ENCODE measurements at regions not wholly inside any gene's neighbourhood (a gene's known extent, or its start where the extent isn't known, plus 50 kb on each side); places are given as distances from the start of the nearest gene placed in this dataset.

DNA sequence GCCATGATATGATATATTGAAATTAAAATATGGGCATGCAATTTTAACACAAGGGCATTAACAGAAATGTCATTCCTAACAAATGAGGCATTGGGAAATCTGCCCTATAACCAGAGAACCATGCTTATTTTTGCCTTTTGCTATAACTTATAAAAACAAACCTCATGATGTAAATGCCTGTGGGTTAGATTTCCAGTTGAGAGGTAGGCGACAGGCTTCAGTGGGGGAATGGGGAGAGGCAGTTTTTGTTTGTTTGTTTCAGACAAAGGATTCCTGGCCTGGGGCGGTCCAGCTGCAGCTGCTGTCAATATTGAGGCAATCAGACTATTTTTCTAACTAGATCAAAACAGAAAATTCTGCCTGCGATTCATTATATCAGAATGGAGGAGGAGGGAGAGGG is 490.4 kb upstream of the CFAP20DC start:
- no peak for DNase-seq

DNA sequence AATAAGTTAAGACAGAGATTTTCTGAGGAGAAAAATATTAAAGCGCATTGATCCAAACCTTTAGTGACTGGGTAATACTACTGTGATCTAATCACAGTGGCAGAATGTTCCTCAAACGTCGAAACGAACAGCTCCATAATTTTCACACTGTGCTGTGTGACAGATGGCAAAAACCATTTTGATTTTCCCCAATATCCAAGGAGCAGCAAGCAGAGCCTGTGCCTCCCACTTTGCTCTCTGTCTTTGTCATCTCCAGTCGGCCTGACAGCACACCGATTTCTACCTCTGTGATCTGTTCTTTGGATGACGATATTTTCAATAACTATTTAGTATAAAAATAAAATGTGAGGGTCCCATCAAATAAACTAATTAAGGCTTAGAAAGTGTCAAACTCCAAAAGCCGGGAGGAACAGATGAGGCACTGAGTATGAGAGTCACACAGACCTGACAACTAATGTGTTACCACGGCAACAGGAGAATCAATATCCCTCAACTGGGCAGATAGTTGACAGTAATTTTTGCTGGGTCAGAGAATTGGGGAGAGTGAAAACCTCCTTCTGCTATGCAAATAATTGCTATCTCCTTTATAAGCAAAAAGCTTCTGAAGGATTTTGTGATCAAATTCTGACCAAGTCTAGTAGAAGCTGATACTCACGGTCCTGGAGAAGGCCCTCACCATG is 489.1 kb upstream of the CFAP20DC start:
- DNase-seq: no peak

DNA sequence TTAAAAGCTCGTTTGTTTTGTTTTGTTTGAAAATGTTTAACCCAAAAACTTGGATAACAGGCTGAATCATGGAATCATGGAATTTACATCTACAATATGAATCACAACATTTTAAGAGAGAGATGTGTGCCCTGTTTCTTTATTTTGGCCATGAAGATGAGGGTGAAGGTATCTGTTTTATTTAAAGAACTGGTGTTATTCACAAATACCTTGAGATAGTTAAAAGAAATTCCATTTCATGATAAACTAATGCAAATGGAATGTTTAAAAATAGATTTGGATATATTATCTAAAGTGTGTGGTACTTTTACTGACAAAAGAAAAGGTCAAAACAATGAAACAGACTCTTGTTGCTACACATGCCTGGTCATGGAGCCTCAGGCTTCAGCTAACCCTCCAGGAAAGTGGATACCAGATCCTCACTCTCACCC is 486.0 kb upstream of the CFAP20DC start:
- DNase-seq: no peak

DNA sequence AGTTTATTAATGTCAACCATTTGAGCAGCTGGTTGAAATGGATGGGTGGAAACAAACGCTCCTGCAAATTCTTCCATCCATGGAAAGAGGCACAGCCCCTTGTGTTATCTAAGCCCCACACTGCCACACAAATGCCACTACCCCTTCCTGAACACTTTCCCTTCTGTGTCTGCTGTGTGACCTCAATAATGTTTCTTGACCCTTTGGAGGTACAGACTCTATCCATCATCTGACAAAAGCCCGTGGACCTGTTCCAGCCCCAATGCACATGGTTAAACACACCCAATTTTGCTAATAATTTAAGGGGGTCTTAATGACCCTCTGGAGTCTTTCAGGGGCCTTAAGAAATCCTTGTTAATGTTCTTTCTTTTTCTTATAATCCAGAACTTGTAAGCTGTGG is 482.2 kb upstream of the CFAP20DC start:
- no peak for DNase-seq

DNA sequence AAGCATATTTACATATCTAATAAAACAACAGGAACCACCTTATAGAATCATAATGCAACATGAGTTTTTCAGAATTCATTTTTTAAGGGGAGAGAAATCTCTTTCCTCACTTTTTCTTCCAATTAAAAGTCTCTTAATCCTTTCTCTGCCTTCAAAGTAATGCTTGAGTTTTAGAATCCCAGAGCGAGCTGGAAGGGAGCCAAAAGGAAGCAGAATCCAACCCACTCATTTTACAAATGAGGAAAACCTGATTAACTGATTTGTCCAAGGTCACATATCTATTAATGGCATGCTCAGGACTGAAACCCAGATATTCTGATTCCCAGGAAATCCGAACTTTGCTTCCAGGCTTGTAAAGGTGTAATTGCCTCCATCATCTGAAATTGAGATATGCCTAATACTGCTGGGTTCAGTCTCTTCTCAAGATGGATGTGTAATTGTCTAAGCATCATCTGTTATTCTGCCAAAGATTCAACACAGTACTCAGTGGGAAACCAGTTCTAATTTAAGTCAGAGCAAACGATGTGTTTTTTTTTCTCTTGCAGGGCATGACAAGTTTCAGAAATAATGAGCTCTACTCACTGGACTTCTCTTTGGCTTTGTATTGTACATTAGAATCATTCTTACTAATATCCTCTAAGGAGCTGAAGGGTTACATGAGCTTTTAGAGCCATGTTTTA is 481.4 kb upstream of the CFAP20DC start:
- DNase-seq: no peak

DNA sequence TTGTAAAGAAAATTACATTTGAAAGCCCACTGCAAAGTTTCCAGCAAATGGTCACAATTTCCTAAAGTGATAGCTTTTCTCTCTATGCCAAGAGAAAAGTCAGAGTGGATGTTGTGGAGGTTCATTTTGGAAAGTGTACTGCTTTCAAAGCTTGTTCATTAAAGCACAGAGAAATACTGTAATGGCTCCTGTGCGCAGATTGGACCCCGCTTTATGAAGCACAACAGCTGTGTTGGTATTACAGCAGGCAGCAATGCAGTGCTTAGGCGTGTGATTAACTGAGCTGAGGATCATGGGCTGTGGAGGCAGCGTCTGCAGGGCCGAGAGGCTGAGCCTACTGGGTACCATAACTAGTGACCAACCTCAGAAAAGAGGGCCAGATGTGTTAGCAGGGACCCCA is 478.4 kb upstream of the CFAP20DC start:
- no peak for DNase-seq

DNA sequence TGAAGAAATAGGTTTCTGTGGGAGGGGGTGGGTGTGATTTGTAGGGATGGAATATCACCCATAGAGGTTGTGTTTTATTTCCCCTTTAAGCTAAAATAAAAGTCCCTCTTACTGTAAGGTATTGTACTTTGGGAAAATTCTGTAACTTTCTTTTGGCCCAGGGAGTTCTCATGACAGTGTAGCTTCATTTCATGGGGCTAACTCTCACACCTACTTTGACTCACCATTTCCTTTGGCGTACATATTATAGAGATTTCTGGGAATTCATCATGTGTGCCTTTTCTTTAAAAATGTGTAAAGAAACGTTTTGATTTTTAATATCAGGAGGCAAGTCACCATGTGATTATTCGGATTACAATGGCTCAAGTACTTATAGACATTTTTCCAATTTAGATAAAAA is 477.7 kb upstream of the CFAP20DC start:
- DNase-seq: no peak

DNA sequence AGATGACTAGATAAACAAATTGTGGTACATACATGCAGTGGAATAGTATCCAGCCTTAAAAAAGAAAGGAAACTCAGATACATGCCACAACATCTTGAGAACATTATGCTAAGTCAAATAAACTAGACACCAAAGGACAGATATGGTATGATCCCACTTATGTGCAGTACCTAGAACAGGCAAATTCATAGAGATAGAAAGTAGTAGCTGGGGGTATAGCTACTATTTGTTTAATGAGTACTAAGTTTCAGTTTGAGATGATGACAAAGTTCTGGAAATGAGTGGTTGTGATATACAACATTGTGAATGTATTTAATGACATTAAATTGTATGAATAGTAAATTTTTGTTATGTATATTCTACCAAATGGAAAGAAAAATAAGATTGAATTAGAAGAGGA is 477.2 kb upstream of the CFAP20DC start:
- no peak for DNase-seq

DNA sequence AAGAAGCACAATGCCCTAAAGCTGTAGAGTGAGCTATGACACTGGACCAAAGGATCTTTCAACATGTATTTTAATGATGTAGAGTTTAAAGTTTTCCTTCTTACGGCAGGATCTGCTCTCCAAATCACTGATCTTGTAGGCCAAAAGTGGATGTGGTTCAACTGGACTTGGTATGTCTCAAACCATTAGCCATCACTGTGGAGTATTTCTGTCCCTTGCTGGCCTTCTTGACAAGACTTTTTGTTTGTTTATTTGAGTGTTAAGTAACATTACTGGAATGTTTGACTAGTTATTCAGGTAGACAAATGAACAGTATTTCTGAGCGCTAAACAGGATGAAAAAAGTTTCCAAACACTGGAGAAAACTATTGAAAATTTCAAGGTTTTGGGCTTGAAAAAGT is 472.7 kb upstream of the CFAP20DC start:
- no peak for DNase-seq

DNA sequence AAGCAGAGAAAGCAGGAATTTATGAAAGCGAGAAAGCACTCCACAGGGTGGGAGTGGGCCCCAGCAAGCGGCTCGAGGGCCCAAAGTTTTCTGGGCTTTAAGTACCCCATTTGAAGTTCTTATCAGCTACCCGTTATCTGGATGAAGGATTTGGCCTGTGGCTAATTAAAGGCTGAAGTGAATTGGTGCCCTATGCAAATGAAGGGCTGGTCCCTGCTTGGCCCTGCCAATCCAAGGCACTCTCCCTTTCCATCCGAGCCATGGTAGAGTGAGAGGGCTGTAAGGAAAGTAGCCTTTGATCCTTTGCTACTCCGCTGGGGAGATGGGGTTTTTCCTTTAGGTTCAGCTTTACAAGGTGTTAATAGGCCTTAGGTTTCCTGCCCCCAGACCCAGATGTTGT is 469.3 kb upstream of the CFAP20DC start:
- no peak for DNase-seq

DNA sequence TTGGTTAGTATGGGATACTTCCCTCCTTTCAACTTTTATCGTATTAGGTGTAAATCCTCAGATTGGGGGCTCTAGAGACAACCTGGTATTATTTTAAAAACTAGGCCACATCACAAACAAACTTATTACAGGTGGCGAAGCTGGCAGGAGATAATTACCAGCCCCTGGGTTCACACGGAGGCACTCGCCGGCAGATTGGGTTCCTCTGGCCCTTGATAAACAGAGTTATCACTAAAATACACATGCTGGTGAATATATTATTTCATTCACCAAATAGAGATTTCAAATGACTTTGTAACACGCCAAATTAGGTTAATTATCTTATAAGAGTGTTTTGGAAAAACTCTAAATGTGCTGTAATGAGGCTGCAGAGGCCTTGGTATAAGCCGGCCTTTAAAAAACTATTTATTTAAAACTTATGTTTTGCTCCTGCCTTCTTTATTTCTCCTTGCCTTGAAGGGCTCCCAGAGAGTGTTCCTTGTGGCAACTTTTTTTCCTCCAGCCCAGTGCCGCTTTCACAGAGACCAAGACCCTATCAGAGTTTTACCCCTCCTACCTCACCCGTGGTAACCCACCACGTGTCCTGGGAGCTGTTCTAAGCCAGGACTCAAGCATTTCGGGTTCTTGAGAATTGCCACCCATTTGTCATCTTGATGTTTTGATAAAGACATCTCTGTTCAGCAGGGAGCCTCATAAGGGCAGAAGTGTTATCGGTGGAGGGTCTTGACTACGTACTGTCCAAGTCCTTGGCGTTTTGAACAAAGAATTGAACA is 468.6 kb upstream of the CFAP20DC start:
- peak; percentile 36 for DNase-seq

DNA sequence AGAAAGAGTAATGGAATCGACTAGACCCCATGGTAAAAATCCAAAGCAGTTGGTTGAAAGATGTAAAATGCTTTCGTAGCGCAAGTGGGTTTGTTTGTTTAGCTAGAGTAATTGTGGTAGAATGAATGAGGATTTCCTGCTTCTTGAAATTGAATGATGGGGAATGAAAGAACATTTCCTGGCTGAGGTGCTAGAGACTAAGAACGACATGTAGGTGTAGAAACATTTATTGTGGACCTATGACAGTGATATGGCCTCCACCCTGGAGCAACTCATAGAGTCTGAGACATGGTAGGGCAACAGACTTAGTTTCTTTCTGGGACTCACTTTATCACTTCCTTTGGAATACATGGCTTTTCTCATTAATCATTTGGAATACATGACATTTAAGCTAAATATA is 467.6 kb upstream of the CFAP20DC start:
- no peak for DNase-seq

DNA sequence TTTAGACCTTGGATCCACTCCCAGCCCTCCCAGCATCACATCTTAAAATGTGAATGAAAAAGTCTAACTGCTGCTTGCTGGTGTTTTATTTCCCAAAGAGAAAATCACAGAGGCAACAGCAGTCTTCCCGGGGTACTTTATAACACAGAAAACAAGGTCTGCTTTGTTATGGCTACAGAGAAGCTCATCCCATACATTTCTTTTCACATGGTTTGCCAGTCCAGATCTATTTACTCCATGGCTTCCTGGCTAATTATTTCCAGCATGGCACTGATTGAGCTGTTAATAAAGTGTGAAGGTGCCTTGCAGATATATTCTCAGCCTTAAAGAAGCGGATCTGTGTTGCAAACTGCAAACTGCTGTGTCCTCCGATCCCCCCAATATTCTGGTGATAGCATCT is 466.1 kb upstream of the CFAP20DC start:
- DNase-seq: no peak

DNA sequence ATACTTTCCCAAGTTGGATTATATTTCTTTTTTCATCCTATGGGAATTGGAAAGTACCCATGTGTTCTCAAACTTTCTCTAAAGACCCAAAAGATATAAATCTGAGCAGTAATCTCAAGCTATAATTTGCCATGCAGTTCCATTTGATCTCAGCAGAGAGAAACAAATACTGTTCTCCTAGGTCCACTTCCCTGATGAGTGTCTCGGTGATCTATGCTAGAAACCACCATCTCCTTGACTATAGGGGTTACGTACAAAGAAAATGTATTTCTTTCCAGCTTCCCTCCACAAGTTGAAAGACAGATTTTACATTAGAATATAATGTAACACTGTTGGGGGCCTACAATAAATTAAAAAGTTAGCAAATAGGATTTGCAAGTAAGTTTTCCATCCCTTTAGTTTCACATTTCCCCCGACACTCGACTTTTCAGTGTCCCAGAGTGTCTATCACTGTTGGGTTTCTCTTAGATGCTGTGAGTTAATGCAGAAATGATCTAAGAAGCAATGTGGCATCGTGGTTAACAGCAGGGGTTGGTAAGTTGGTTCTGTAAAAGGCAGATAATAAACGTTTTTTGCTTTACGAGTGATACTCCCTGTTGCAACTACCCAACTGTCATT is 465.1 kb upstream of the CFAP20DC start:
- peak; percentile 62 for DNase-seq

DNA sequence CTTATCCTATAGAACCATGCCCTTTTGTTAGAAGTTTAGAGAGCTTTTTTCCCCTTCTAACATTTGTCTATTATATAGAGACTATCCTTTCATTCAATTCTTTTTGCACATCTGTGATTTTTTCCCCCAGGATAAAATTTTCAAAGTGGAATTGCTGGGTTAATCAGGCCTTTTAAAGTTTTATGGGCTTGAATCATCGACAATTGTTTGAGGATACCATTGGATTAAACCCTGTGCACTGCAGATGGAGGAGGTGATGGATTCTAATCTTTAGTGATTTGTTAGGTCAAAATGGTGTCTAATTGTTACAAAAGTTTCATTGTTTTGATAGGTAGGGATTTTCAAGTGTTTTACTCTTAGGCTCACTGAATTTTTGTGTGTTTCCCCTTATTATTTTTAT is 463.7 kb upstream of the CFAP20DC start:
- DNase-seq: no peak

DNA sequence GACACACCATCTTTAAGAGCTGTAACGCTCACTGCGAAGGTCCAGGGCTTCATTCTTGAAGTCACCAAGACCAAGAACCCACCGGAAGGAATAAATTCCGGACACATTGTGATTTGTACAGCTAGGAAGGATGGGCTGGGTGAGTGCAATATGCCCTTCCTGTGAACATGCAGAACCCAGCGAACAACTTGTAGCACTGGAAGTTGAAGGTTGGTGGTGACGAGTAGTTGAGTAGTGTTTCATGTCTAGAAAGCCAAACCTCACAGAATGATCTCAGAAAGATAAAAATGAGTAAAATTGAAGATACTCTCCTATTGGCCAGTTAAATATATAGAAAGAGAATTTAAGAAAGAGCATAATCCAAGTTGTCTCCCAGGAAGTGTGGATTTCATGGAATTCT is 462.2 kb upstream of the CFAP20DC start:
- no peak for DNase-seq

DNA sequence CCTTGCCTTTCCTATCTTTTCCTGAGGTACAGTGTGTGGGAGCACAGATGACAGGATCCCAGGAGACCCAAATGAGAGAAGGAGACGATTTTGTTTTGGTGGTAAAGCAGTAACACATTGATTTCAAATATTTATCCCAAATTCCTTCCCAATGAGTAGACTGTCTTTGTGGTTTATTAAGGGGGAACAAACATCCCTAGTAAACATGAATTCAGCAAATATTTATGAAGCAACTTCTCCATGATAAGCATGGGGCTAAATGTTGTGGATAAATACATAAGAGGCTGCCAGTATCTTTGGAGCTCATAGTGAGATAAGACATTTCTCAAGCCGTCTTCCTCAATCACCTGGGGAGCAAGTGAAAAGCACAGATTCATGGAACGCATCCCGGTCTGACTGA is 460.8 kb upstream of the CFAP20DC start:
- DNase-seq: no peak

DNA sequence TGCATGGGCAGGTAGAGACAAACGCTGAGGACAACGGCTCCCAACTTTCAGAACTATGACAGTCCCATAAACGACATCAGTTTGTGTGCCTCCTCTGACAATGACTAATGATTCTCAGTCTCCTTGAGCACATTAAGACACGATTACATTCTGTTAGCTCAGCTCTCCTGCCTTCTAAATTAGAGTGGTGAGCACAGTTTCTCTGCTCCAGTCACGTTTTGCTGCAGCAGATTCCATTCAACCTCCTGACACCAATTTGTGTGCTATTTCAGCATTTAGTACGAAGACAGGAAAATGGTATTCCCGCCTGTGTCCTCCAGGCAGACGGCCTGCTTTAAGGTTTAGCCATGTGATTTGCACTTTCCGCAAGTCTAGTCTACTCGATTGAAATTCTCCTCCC is 458.4 kb upstream of the CFAP20DC start:
- DNase-seq: no peak

DNA sequence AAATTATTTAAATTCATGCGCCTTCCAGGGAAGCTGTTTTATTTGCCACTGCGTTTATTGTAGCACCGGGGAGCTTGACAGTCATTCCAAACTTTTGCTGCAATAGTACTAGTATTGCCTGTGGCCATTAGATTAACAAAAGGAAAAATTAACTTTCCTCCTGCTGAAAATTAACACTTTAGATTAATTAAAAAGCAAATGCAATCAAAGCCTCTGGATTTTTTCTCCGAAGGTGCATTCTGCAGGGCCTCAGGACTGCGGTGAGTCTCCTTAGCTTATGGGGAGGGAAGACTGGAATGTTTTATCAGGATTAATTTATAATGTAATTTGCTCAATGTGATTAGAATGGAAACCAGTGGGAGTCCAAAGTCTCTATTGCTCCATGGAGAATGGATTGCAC is 456.4 kb upstream of the CFAP20DC start:
- no peak for DNase-seq

DNA sequence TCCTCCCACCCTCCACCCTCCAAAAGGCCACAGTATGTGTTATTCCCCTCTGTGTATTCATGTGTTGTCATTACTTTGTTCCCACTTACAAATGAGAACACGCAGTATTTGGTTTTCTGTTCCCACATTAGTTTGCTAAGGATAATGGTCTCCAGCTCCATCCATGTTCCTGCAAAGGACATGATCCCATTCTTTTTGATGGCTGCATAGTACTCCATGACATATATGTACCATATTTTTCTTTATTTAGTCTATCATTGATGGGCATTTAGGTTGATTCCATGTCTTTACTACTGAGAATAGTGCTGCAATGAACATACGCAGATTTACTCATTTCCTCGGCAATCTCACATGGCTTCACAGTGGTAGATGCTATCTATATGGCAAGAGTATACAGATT is 453.6 kb upstream of the CFAP20DC start:
- DNase-seq: no peak

DNA sequence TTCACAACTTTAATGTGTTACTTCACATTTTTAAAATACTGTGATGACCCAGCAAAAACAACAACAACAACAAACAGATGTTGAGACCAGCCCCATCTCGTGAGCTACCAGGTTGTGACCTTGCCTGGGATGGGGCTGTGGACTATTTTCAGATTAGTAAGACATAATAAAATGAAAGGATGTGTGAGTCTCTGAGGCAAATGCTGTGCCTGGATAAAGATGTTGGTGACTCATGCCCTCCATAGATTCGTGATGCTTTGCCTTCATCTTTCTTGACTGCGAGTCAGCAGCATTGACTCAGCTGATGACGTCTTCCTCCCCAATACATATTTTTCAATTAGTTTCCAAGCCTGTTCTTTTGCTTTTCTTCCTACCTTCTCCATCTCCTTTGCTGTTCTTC is 453.0 kb upstream of the CFAP20DC start:
- DNase-seq: no peak

DNA sequence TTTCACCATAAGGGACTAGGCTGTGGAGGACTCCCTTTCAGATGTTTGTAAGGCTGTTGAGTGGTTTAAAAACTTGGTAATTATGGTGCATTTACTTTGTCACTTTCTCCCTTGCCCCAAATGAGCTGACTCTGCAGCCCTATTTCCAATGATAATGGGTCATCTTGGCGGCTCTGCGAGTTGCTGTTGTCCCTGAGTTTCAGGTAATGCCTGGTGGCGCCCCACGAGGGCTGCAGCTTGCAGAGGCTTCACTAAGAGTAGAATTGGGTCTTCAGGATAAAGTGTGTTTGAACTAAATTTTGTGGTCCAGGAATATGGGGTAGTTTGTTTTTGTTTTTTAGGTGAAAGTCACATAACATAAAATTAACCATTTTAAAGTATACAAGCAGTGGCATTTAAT is 450.1 kb upstream of the CFAP20DC start:
- no peak for DNase-seq

DNA sequence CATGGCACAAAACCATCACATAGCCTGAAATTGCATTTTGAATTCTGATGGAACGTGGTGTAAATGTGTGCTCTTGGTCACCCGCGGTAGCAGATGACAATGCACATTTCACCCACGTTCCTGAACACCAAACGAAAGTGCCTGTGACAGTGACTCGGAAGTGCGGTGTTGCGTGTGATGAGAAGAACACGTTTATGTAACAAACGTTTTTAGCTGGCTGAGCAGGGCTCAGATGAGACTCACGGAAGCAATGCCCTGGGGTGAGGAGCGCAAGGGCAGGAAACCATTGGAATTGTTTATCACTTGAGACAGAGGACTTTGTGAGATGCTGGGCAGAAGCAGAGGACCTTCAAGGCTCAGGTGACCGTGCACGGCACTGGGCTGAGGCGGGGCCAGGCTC is 449.2 kb upstream of the CFAP20DC start:
- DNase-seq: no peak

DNA sequence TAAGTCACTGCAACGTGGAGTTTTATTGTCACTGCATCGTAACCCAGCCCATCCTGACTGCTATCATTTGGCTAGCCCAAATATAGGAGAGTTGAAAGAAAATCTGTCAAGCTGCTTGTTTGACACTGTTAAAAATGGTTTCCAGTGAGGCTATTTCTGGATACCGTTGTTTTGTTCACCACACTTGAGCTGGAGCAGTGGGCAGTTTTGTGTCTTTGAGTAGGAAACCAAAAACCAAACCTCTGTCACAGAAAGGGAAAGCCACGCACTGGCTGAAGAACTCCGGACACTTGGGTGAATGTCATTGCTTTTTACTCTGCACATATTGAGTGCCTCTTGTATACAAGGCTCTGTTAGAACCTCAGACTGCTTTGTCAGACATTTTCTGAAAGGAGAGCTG is 446.4 kb upstream of the CFAP20DC start:
- DNase-seq: no peak
